ENCODE measurements at regions not wholly inside any gene's neighbourhood (a gene's known extent, or its start where the extent isn't known, plus 50 kb on each side); places are given as distances from the start of the nearest gene placed in this dataset.

- no peak for ATAC-seq
- ChIA-PET POLR2A (ENCODE audit: unreplicated experiment) (no interaction called here), CTCF (no interaction called here)
- H3F3A ChIP-seq (ENCODE audit: low read length, unreplicated experiment) = no peaks in the 10 kb centered on the region
- BruUV-seq (replicated peaks) = no TSS peak
- H3K9me2 ChIP-seq (replicated peaks; ENCODE audit: low read length) = no peaks in the 10 kb centered on the region
- no peak for DNase-seq
- H2AFZ ChIP-seq (ENCODE audit: low read length) = no peak overlapping the region
- no peak overlapping the region for H3K4me3 ChIP-seq (ENCODE audit: low read length)
- intact Hi-C loops (cut with micrococcal nuclease) = no loop called here
- no peak overlapping the region for H3K4me2 ChIP-seq (ENCODE audit: low read length)
- no peak overlapping the region for H3K27ac ChIP-seq (ENCODE audit: low read length)
- no peaks in the 10 kb centered on the region for H3K9me3 ChIP-seq (ENCODE audit: low read length)
- H3K4me1 ChIP-seq (ENCODE audit: insufficient read depth, low read length) = no peaks in the 10 kb centered on the region
- no peaks in the 10 kb centered on the region for H3K36me3 ChIP-seq (ENCODE audit: low read depth, low read length)
- TF ChIP-seq CTCF (conservative IDR thresholded peaks at IDR 0.05; ENCODE audit: low read depth, low read length) (no peak), EZH2phosphoT487 (IDR thresholded peaks at IDR 0.05; ENCODE audit: borderline replicate concordance, low read length) (no peak), EZH2 (IDR thresholded peaks at IDR 0.05; ENCODE audit: low read length, unreplicated experiment) (no peak)
- H3K9ac ChIP-seq (ENCODE audit: low read length) = no peak overlapping the region
- H3K79me2 ChIP-seq (ENCODE audit: low read length) = no peaks in the 10 kb centered on the region
- no peaks in the 10 kb centered on the region for H4K20me1 ChIP-seq (ENCODE audit: low read length)
- H3K27me3 ChIP-seq (ENCODE audit: low read length) = no peaks in the 10 kb centered on the region
Measured at GRCh38 chr4:64518600-64518999, 109.3 kb upstream of the TECRL start.

- Histone ChIP-seq H3K9ac (ENCODE audit: low read length) (no peak overlapping the region), H3K36me3 (ENCODE audit: low read depth, low read length) (no peaks in the 10 kb centered on the region), H3K79me2 (ENCODE audit: low read length) (no peaks in the 10 kb centered on the region), H2AFZ (ENCODE audit: low read length) (no peak overlapping the region), H3F3A (ENCODE audit: low read length, unreplicated experiment) (no peaks in the 10 kb centered on the region), H3K4me1 (ENCODE audit: insufficient read depth, low read length) (no peaks in the 10 kb centered on the region), H3K27ac (ENCODE audit: low read length) (no peak overlapping the region), H3K4me2 (ENCODE audit: low read length) (no peak overlapping the region), H3K4me3 (ENCODE audit: low read length) (no peak overlapping the region), H3K27me3 (ENCODE audit: low read length) (no peaks in the 10 kb centered on the region), H3K9me3 (ENCODE audit: low read length) (no peaks in the 10 kb centered on the region), H4K20me1 (ENCODE audit: low read length) (no peaks in the 10 kb centered on the region), H3K9me2 (replicated peaks; ENCODE audit: low read length) (no peaks in the 10 kb centered on the region)
- intact Hi-C loops (cut with micrococcal nuclease) = no loop called here
- DNase-seq (no peak), ATAC-seq (no peak)
- CTCF ChIA-PET = no interaction called here
- no peak for TF ChIP-seq EZH2 (IDR thresholded peaks at IDR 0.05; ENCODE audit: low read length, unreplicated experiment)
- no peak for TF ChIP-seq CTCF (conservative IDR thresholded peaks at IDR 0.05; ENCODE audit: low read depth, low read length)
- TF ChIP-seq EZH2phosphoT487 (IDR thresholded peaks at IDR 0.05; ENCODE audit: borderline replicate concordance, low read length) = no peak
- no TSS peak for BruUV-seq (replicated peaks)
- POLR2A ChIA-PET (ENCODE audit: unreplicated experiment) = no interaction called here
Measured at GRCh38 chr4:64516176-64516575, 106.9 kb upstream of the TECRL start.

- ChIA-PET CTCF (no interaction called here), POLR2A (ENCODE audit: unreplicated experiment) (no interaction called here)
- no peaks in the 10 kb centered on the region for H4K20me1 ChIP-seq (ENCODE audit: low read length)
- BruUV-seq (replicated peaks) = no TSS peak
- H3K9me2 ChIP-seq (replicated peaks; ENCODE audit: low read length) = no peaks in the 10 kb centered on the region
- no peak overlapping the region for H3K4me2 ChIP-seq (ENCODE audit: low read length)
- no peak for TF ChIP-seq CTCF (conservative IDR thresholded peaks at IDR 0.05; ENCODE audit: low read depth, low read length)
- 0 out of 2 replicates have a peak, but pooled peaks cover 6% of the 10 kb centered on the region for H3K4me1 ChIP-seq (ENCODE audit: insufficient read depth, low read length)
- no peak overlapping the region for H3K27ac ChIP-seq (ENCODE audit: low read length)
- H3K36me3 ChIP-seq (ENCODE audit: low read depth, low read length) = no peaks in the 10 kb centered on the region; the same call in 1 of the 2 replicates
- no peak overlapping the region for H3K4me3 ChIP-seq (ENCODE audit: low read length)
- no peak overlapping the region for H2AFZ ChIP-seq (ENCODE audit: low read length)
- DNase-seq (no peak), ATAC-seq (no peak)
- H3K9me3 ChIP-seq (ENCODE audit: low read length) = no peaks in the 10 kb centered on the region
- no peaks in the 10 kb centered on the region for H3F3A ChIP-seq (ENCODE audit: low read length, unreplicated experiment)
- no peaks in the 10 kb centered on the region for H3K79me2 ChIP-seq (ENCODE audit: low read length)
- no peaks in the 10 kb centered on the region for H3K27me3 ChIP-seq (ENCODE audit: low read length)
- no peak overlapping the region for H3K9ac ChIP-seq (ENCODE audit: low read length)
- intact Hi-C loops (cut with micrococcal nuclease) = no loop called here
Measured at GRCh38 chr4:64508089-64508488, 98.8 kb upstream of the TECRL start.
